OCI-LY7 (cell line): ENCODE measurements at regions not wholly inside any gene's neighbourhood (a gene's known extent, or its start where the extent isn't known, plus 50 kb on each side); places are given as distances from the start of the nearest gene placed in this dataset.

ENCODE experiments used
- BruUV-seq: library from RNA; stranded (reverse); fragments of 400-500 nt; replicated peaks from 2 replicates; lab custom pipeline; 2021; lab: Mats Ljungman, UMichigan
- CTCF ChIA-PET: fragments of 300-600 bp; sonication (Branson Sonifier 250); formaldehyde crosslinking; loops from one replicate; lab custom pipeline; 2022; ENCODE audit warnings: antibody characterized with exemption; ENCODE audit not compliant: unreplicated experiment; lab: Charles Lee
- POLR2A ChIA-PET: fragments of 300-600 bp; sonication (Branson Sonifier 250); formaldehyde crosslinking; loops from one replicate; lab custom pipeline; 2022; ENCODE audit warnings: antibody characterized with exemption; lab: Charles Lee
- DNase-seq: peaks from one replicate; pipeline ENCODE4 v3.0.0-alpha.2; 2015; ENCODE audit warnings: low spot score
- H2AFZ ChIP-seq: fragments of 200-600 bp; sonication (generic), shearing (Covaris generic); 2 replicates; pipeline ENCODE4 v1.6.1; 2014; ENCODE audit warnings: mild to moderate bottlenecking, antibody characterized with exemption, low read length, moderate library complexity
- H3K27ac ChIP-seq: fragments of 200-600 bp; sonication (generic); 2 replicates; pipeline ENCODE4 v1.5.1; 2014; ENCODE audit warnings: mixed run types, low read depth, mild to moderate bottlenecking, moderate library complexity, low read length, inconsistent platforms; ENCODE audit not compliant: poor library complexity, severe bottlenecking
- H3K36me3 ChIP-seq: fragments of 200-600 bp; sonication (generic); 2 replicates; pipeline ENCODE4 v1.6.1; 2014; ENCODE audit warnings: mild to moderate bottlenecking, antibody characterized with exemption, low read length, moderate library complexity, mixed read lengths; ENCODE audit not compliant: insufficient read depth
- H3K4me1 ChIP-seq: fragments of 200-600 bp; sonication (generic); 2 replicates; pipeline ENCODE4 v1.5.1; 2014; ENCODE audit warnings: mild to moderate bottlenecking, low read length; ENCODE audit not compliant: insufficient read depth, poor library complexity, severe bottlenecking
- H3K4me2 ChIP-seq: fragments of 200-600 bp; sonication (generic); 2 replicates; pipeline ENCODE4 v1.6.1; 2014; ENCODE audit warnings: mild to moderate bottlenecking, low read length
- H3K4me3 ChIP-seq: fragments of 200-600 bp; sonication (generic); 2 replicates; pipeline ENCODE4 v1.5.1; 2014; ENCODE audit warnings: mild to moderate bottlenecking, low read depth, low read length; ENCODE audit not compliant: poor library complexity, severe bottlenecking
- H3K79me2 ChIP-seq: fragments of 200-600 bp; sonication (generic); 2 replicates; pipeline ENCODE4 v1.6.1; 2016; ENCODE audit warnings: low read depth, mild to moderate bottlenecking, low read length, moderate library complexity, mixed read lengths; ENCODE audit not compliant: insufficient read depth
- H3K9me2 ChIP-seq: fragments of 200-600 bp; sonication (generic); 2 replicates; pipeline ENCODE4 v1.6.1; 2016; ENCODE audit warnings: mild to moderate bottlenecking, low read length, mixed read lengths; ENCODE audit not compliant: insufficient read depth
- H3K9me3 ChIP-seq: fragments of 200-600 bp; sonication (generic); 2 replicates; pipeline ENCODE4 v1.6.1; 2014; ENCODE audit warnings: mild to moderate bottlenecking, mixed run types, low read length, mixed read lengths
- H4K20me1 ChIP-seq: fragments of 200-600 bp; sonication (generic); 2 replicates; pipeline ENCODE4 v1.6.1; 2014; ENCODE audit warnings: mild to moderate bottlenecking, antibody characterized with exemption, low read length, moderate library complexity, mixed read lengths; ENCODE audit not compliant: insufficient read depth
- EZH2phosphoT487 ChIP-seq: fragments of 200-600 bp; sonication (generic); IDR thresholded peaks from 2 replicates; pipeline ENCODE4 v1.6.1; 2018; ENCODE audit warnings: low read depth, borderline replicate concordance, mild to moderate bottlenecking, mixed run types, antibody characterized with exemption, low read length, moderate library complexity, mixed read lengths
- intact Hi-C: fragments of 100-400 bp; cut with micrococcal nuclease; formaldehyde crosslinking; loops from one replicate; pipeline ENCODE4 v1.10.0; 2022; ENCODE audit not compliant: unreplicated experiment
- TF ChIP-seq, protein P1 (sequence below): fragments of 200-600 bp; sonication (generic); conservative IDR thresholded peaks from 2 replicates; pipeline ENCODE4 v1.5.1; 2014; ENCODE audit warnings: mild to moderate bottlenecking, antibody characterized with exemption, low read length, moderate library complexity, mixed read lengths

- BruUV-seq: no TSS peak
- H3K9me3 ChIP-seq: no peaks in the 10 kb centered on the region
- H3K36me3 ChIP-seq: no peaks in the 10 kb centered on the region
- DNase-seq: no peak
- no peak overlapping the region for H3K27ac ChIP-seq
- no peak overlapping the region for H2AFZ ChIP-seq
- no peaks in the 10 kb centered on the region for H3K9me2 ChIP-seq
- no peak overlapping the region for H3K4me3 ChIP-seq
- H3K4me2 ChIP-seq: no peak overlapping the region
- ChIA-PET POLR2A (no interaction called here), CTCF (no interaction called here)
- H3K4me1 ChIP-seq: no peaks in the 10 kb centered on the region
- intact Hi-C loops: no loop called here
- no peaks in the 10 kb centered on the region for H3K79me2 ChIP-seq
- no peak for TF ChIP-seq EZH2phosphoT487
- TF ChIP-seq, protein P1, sequence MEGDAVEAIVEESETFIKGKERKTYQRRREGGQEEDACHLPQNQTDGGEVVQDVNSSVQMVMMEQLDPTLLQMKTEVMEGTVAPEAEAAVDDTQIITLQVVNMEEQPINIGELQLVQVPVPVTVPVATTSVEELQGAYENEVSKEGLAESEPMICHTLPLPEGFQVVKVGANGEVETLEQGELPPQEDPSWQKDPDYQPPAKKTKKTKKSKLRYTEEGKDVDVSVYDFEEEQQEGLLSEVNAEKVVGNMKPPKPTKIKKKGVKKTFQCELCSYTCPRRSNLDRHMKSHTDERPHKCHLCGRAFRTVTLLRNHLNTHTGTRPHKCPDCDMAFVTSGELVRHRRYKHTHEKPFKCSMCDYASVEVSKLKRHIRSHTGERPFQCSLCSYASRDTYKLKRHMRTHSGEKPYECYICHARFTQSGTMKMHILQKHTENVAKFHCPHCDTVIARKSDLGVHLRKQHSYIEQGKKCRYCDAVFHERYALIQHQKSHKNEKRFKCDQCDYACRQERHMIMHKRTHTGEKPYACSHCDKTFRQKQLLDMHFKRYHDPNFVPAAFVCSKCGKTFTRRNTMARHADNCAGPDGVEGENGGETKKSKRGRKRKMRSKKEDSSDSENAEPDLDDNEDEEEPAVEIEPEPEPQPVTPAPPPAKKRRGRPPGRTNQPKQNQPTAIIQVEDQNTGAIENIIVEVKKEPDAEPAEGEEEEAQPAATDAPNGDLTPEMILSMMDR: no peak
- no peaks in the 10 kb centered on the region for H4K20me1 ChIP-seq
Observed at GRCh38 chr13:76222511-76222910, 586.4 kb downstream of the LMO7 start.

DNA sequence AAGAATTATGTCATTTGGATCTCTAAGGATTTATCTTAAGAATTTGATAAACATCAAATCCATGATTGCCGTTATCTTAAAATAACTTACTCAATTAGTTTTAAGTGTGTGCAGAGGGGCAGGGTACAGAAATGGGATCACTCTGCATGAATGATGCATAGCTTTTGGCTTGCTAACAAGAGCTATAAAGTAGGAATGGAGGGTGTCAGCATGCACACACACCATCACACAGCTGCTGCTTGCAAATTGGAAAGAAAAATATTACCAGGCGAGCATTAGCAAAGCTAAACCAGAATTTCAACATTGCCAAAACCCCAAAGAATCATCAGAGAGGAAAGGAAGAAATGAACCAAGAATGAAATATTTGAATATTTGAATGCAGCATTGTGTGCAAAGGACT is 580.6 kb downstream of the LMO7 start:
- no peaks in the 10 kb centered on the region for H3K79me2 ChIP-seq
- intact Hi-C loops: no loop called here
- CTCF ChIA-PET: no interaction called here
- DNase-seq: no peak
- no peaks in the 10 kb centered on the region for H3K9me2 ChIP-seq
- H3K4me2 ChIP-seq: no peak overlapping the region
- H3K9me3 ChIP-seq: no peaks in the 10 kb centered on the region
- no TSS peak for BruUV-seq
- no peaks in the 10 kb centered on the region for H4K20me1 ChIP-seq
- peaks cover 12% of the 10 kb centered on the region for H3K4me1 ChIP-seq
- no peak for TF ChIP-seq EZH2phosphoT487
- TF ChIP-seq, protein P1: no peak
- POLR2A ChIA-PET: interaction anchor here (1.0 kb wide), 1 partner anchor 28 kb away, joined by 5 read pairs; no protein-coding TSS in a partner anchor
- H3K36me3 ChIP-seq: no peaks in the 10 kb centered on the region
- H3K4me3 ChIP-seq: no peak overlapping the region
- no peak overlapping the region for H2AFZ ChIP-seq
- H3K27ac ChIP-seq: no peak overlapping the region

DNA sequence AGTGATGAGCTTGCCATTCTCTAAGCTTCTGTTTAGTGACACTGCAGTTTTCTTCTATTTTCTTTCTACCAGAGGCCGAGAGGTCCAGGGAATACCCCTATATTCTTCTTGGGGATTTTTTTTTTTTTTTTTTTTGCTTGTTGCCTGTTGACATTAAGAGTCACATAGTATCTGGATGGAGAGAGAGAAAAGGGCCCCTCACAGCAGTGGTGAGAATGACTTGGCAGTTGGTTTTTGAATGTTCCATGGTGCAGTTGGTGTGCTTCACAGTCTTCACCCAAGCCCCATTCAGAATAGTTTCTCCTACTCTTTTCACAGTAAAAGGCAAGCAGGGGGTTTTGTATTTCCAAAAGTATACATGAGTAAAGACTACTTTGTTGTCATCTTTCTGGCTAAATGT is 577.9 kb downstream of the LMO7 start:
- DNase-seq: no peak
- ChIA-PET CTCF (no interaction called here), POLR2A (interaction anchor here (0.5 to 0.7 kb wide), 2 partner anchors 141 to 368 kb away, joined by 5 to 7 read pairs; no protein-coding TSS in a partner anchor)
- Histone ChIP-seq H3K4me3 (no peak overlapping the region), H2AFZ (peak overlapping the region; percentile 11; the same call in 1 of the 2 replicates), H3K9me3 (no peaks in the 10 kb centered on the region), H3K4me2 (peak overlapping the region; percentile 61), H3K36me3 (no peaks in the 10 kb centered on the region), H3K4me1 (peaks cover 12% of the 10 kb centered on the region), H3K9me2 (no peaks in the 10 kb centered on the region), H4K20me1 (no peaks in the 10 kb centered on the region), H3K27ac (no peak overlapping the region), H3K79me2 (no peaks in the 10 kb centered on the region)
- no peak for TF ChIP-seq EZH2phosphoT487
- TF ChIP-seq, protein P1: no peak
- no TSS peak for BruUV-seq
- intact Hi-C loops: no loop called here
